Right lung (tissue), 2 donors: ENCODE measurements at regions not wholly inside any gene's neighbourhood (a gene's known extent, or its start where the extent isn't known, plus 50 kb on each side); places are given as distances from the start of the nearest gene placed in this dataset.

Experiments used
- DNase-seq, 2 donors: peaks; one replicate each; pipeline ENCODE4 v3.0.0-alpha.2; 2013

GRCh38 chr18:25724121-25724520 is 366.3 kb downstream of the SS18 start:
- no peak for DNase-seq

GRCh38 chr18:25713103-25713502 is 361.1 kb upstream of the ZNF521 start:
- DNase-seq, result no peak

GRCh38 chr18:25710981-25711380 is 359.0 kb upstream of the ZNF521 start:
- no peak for DNase-seq

GRCh38 chr18:25705650-25706049 is 353.7 kb upstream of the ZNF521 start:
- no peak for DNase-seq

- no peak for DNase-seq
Observed at GRCh38 chr18:25704494-25704893, 352.5 kb upstream of the ZNF521 start.

- no peak for DNase-seq
Observed at GRCh38 chr18:25704071-25704470, 352.1 kb upstream of the ZNF521 start.

- DNase-seq, result no peak
Observed at GRCh38 chr18:25701821-25702220, 349.9 kb upstream of the ZNF521 start.

- DNase-seq, result no peak
Observed at GRCh38 chr18:25686960-25687500, 335.1 kb upstream of the ZNF521 start.

GRCh38 chr18:25685088-25685487 is 333.1 kb upstream of the ZNF521 start:
- DNase-seq, result no peak

- no peak for DNase-seq
Observed at GRCh38 chr18:25679491-25679890, 327.5 kb upstream of the ZNF521 start.

GRCh38 chr18:25678221-25678620 is 326.3 kb upstream of the ZNF521 start:
- no peak for DNase-seq

- no peak for DNase-seq
Observed at GRCh38 chr18:25675123-25675850, 323.3 kb upstream of the ZNF521 start.

- DNase-seq, result no peak
Observed at GRCh38 chr18:25674183-25674582, 322.2 kb upstream of the ZNF521 start.

GRCh38 chr18:25672490-25672889 is 320.5 kb upstream of the ZNF521 start:
- no peak for DNase-seq

- no peak for DNase-seq
Observed at GRCh38 chr18:25669741-25670140, 317.8 kb upstream of the ZNF521 start.

- DNase-seq, result peak in 1 of 2 donors; percentile 12
Observed at GRCh38 chr18:25662272-25662671, 310.3 kb upstream of the ZNF521 start.

GRCh38 chr18:25661831-25662230 is 309.9 kb upstream of the ZNF521 start:
- DNase-seq, result peak in 1 of 2 donors; percentile 5

GRCh38 chr18:25659541-25659940 is 307.6 kb upstream of the ZNF521 start:
- no peak for DNase-seq

GRCh38 chr18:25658476-25658875 is 306.5 kb upstream of the ZNF521 start:
- DNase-seq, result no peak

- DNase-seq, result no peak
Observed at GRCh38 chr18:25651553-25651952, 299.6 kb upstream of the ZNF521 start.

- DNase-seq, result peak in 1 of 2 donors; percentile 4
Observed at GRCh38 chr18:25650201-25650941, 298.4 kb upstream of the ZNF521 start.

GRCh38 chr18:25648716-25649260 is 296.8 kb upstream of the ZNF521 start:
- DNase-seq, result no peak

- DNase-seq, result no peak
Observed at GRCh38 chr18:25647404-25647803, 295.4 kb upstream of the ZNF521 start.
